ENCODE measurements at regions not wholly inside any gene's neighbourhood (a gene's known extent, or its start where the extent isn't known, plus 50 kb on each side); places are given as distances from the start of the nearest gene placed in this dataset.

DNA sequence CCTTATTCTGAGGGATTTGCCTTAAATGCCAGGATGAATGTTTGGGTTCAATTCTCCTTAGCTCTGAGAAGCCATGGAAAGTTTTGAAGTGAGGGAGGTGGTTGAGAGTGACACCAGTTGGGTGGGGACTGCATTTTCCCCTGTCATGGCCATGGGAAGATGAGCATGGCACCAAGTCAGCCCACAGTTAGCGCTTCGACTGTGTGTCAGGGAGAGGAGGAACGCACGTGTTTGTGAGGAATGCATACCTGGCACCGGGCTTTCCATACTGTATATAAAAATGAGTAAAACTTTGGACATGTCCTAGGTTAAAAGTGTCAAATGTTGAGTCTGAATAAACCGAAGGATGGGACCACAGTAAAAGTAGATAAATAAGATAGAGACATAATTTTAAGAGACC, 187.5 kb upstream of the KL start:
- no peak overlapping the region for H3K4me3 ChIP-seq
- DNase-seq (ENCODE audit: low read depth in 1 of 2, low spot score in 1 of 2): no peak
- no peak overlapping the region; a peak in 1 of 6 replicates for H3K27ac ChIP-seq
- H3K9me3 ChIP-seq: no peaks in the 10 kb centered on the region
- ChIA-PET CTCF (no interaction called here), POLR2A (no interaction called here)
- no peak for ATAC-seq
- 93% methylated on average over 6 of the region's 6 CpGs for WGBS (ENCODE audit: missing lambda C conversion rate)
- FAIRE-seq: no peak
- H3K4me2 ChIP-seq: no peak overlapping the region
- peaks cover 34% of the 10 kb centered on the region for H3K4me1 ChIP-seq
- TF ChIP-seq HDAC2 (IDR thresholded peaks at IDR 0.05) (no peak), POLR2AphosphoS2 (conservative IDR thresholded peaks at IDR 0.05; ENCODE audit: low read length) (no peak), NFE2L2 (conservative IDR thresholded peaks at IDR 0.05; ENCODE audit: low read length) (no peak)

DNA sequence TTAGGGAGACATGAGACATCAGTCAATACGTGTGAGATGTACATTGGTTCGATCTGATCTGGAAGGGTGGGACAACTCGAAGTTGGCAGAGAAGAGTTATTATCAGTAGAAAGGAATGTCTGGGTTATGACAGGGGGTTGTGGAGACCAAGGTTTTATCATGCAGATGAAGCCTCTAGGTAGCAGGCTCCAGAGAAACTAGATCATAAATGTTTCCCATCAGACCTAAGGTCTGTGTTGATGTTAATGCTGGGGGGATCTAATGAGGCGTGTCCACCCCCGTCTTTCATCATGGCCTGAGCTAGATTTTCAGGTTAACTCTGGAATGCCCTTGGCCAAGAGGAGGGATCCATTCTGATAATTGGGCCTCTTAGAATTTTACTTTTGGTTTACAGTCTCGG, 187.0 kb upstream of the KL start:
- TF ChIP-seq CBX8 (IDR thresholded peaks at IDR 0.05) (no peak), BHLHE40 (IDR thresholded peaks at IDR 0.05; ENCODE audit: low read depth, low read length) (no peak), RAD21 (conservative IDR thresholded peaks at IDR 0.05 in 1 of 2, IDR thresholded peaks at IDR 0.05 in 1 of 2) (no peak), HDAC2 (IDR thresholded peaks at IDR 0.05) (no peak), EP300 (IDR thresholded peaks at IDR 0.05) (no peak), GATA3 (IDR thresholded peaks at IDR 0.05; ENCODE audit: borderline replicate concordance) (no peak), RFX5 (IDR thresholded peaks at IDR 0.05) (no peak)
- TF ChIP-seq, protein P1, sequence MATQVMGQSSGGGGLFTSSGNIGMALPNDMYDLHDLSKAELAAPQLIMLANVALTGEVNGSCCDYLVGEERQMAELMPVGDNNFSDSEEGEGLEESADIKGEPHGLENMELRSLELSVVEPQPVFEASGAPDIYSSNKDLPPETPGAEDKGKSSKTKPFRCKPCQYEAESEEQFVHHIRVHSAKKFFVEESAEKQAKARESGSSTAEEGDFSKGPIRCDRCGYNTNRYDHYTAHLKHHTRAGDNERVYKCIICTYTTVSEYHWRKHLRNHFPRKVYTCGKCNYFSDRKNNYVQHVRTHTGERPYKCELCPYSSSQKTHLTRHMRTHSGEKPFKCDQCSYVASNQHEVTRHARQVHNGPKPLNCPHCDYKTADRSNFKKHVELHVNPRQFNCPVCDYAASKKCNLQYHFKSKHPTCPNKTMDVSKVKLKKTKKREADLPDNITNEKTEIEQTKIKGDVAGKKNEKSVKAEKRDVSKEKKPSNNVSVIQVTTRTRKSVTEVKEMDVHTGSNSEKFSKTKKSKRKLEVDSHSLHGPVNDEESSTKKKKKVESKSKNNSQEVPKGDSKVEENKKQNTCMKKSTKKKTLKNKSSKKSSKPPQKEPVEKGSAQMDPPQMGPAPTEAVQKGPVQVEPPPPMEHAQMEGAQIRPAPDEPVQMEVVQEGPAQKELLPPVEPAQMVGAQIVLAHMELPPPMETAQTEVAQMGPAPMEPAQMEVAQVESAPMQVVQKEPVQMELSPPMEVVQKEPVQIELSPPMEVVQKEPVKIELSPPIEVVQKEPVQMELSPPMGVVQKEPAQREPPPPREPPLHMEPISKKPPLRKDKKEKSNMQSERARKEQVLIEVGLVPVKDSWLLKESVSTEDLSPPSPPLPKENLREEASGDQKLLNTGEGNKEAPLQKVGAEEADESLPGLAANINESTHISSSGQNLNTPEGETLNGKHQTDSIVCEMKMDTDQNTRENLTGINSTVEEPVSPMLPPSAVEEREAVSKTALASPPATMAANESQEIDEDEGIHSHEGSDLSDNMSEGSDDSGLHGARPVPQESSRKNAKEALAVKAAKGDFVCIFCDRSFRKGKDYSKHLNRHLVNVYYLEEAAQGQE (IDR thresholded peaks at IDR 0.05): no peak
- TF ChIP-seq, protein P2, sequence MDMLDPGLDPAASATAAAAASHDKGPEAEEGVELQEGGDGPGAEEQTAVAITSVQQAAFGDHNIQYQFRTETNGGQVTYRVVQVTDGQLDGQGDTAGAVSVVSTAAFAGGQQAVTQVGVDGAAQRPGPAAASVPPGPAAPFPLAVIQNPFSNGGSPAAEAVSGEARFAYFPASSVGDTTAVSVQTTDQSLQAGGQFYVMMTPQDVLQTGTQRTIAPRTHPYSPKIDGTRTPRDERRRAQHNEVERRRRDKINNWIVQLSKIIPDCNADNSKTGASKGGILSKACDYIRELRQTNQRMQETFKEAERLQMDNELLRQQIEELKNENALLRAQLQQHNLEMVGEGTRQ (IDR thresholded peaks at IDR 0.05): no peak
- TF ChIP-seq, protein P3, sequence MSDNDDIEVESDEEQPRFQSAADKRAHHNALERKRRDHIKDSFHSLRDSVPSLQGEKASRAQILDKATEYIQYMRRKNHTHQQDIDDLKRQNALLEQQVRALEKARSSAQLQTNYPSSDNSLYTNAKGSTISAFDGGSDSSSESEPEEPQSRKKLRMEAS (IDR thresholded peaks at IDR 0.05): no peak
- POLR2A ChIA-PET: no interaction called here
- WGBS (ENCODE audit: missing lambda C conversion rate): 77% methylated on average over 6 of the region's 6 CpGs
- H3K9me3 ChIP-seq: no peaks in the 10 kb centered on the region
- DNase-seq (ENCODE audit: low read depth in 1 of 2, low spot score in 1 of 2) (no peak), ATAC-seq (no peak), FAIRE-seq (no peak)
- peak overlapping the region; percentile 35; the same call in 2 of the 3 replicates for H3K4me2 ChIP-seq
- H3K4me3 ChIP-seq: no peak overlapping the region
- CTCF ChIA-PET: no interaction called here
- peak overlapping the region; percentile 46 to 60; a peak in 4 of 6 replicates for H3K27ac ChIP-seq
- H3K4me1 ChIP-seq: peaks cover 30% of the 10 kb centered on the region

DNA sequence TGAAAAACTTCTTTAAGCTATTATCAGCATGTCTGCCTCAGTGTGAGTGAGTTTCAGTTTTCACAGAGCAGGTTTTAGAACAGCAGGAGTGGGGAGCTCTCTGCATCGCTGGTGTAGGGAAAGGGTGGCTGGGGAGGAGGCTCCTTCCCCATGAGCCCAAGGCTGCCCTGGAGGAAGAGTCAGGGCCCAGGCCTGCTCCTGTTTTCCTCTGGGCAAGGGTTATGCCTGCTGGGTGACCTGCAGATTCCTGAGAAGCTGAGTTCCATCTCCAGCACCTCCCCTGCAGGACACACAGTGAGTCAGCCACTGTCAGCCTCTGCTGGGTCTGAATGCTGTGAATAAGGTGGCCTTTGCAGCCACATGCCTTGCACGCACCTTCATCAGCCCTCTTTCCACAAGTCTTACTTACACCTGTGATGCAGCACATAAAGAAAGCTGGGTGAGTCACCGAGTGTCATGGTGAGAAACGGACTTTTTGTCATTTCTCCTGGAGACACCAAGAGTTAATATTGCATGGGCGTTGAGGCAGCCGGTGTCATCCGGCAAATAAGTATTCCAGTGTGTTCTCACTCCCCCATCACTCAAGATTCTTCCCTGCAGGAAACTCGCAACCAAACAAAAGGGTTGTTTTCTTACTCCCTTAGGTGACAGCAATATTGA, 186.4 kb upstream of the KL start:
- CTCF ChIA-PET: interaction anchor here (0.6 kb wide), 1 partner anchor 9 kb away, joined by 3 read pairs; no protein-coding TSS in a partner anchor
- DNase-seq (ENCODE audit: low read depth in 1 of 2, low spot score in 1 of 2) (peak; percentile 12 to 34), ATAC-seq (peak; percentile 81 to 89), FAIRE-seq (no peak)
- H3K9me3 ChIP-seq: no peaks in the 10 kb centered on the region
- POLR2A ChIA-PET: no interaction called here
- peak overlapping the region; percentile 35 for H3K4me2 ChIP-seq
- 41% methylated on average over 8 of the region's 8 CpGs for WGBS (ENCODE audit: missing lambda C conversion rate)
- H3K4me3 ChIP-seq: no peak overlapping the region
- H3K4me1 ChIP-seq: peaks cover 25% of the 10 kb centered on the region
- no peak for TF ChIP-seq JUNB (IDR thresholded peaks at IDR 0.05)
- no peak for TF ChIP-seq EP300 (IDR thresholded peaks at IDR 0.05)
- no peak for TF ChIP-seq GATA3 (IDR thresholded peaks at IDR 0.05; ENCODE audit: borderline replicate concordance)
- TF ChIP-seq POLR2AphosphoS2 (conservative IDR thresholded peaks at IDR 0.05; ENCODE audit: low read length): no peak
- TF ChIP-seq RFX5 (IDR thresholded peaks at IDR 0.05): no peak
- TF ChIP-seq, protein P4, sequence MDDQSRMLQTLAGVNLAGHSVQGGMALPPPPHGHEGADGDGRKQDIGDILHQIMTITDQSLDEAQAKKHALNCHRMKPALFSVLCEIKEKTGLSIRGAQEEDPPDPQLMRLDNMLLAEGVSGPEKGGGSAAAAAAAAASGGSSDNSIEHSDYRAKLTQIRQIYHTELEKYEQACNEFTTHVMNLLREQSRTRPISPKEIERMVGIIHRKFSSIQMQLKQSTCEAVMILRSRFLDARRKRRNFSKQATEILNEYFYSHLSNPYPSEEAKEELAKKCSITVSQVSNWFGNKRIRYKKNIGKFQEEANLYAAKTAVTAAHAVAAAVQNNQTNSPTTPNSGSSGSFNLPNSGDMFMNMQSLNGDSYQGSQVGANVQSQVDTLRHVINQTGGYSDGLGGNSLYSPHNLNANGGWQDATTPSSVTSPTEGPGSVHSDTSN (IDR thresholded peaks at IDR 0.05): no peak
- TF ChIP-seq PHF8 (IDR thresholded peaks at IDR 0.05; ENCODE audit: borderline replicate concordance, low read depth): no peak
- TF ChIP-seq SREBF2 (IDR thresholded peaks at IDR 0.05): no peak
- no peak for TF ChIP-seq CBX8 (IDR thresholded peaks at IDR 0.05)
- no peak for TF ChIP-seq RCOR1 (IDR thresholded peaks at IDR 0.05; ENCODE audit: low read depth, low read length)
- TF ChIP-seq NR3C1 (IDR thresholded peaks at IDR 0.05): no peak
- peak overlapping the region; percentile 46 to 60; a peak in 4 of 6 replicates for H3K27ac ChIP-seq
